BE2C (cell line): ENCODE measurements at regions not wholly inside any gene's neighbourhood (a gene's known extent, or its start where the extent isn't known, plus 50 kb on each side); places are given as distances from the start of the nearest gene placed in this dataset.
A peak's percentile ranks its signal among the peaks of the same experiment; 100 is the strongest.
"Not testable (repeated sequence)": the region's sequence is repeated elsewhere in the genome, so short reads cannot be mapped to it uniquely, and the experiment has no call there.

Experiments
- DNase-seq: peaks from one replicate; pipeline ENCODE4 v3.0.0-alpha.2; 2020
- H3K27me3 ChIP-seq: fragments of 250-450 bp; sonication (Bioruptor Pico); 2 replicates; pipeline ENCODE4 v1.5.1; 2020; ENCODE audit warnings: mild to moderate bottlenecking
- H3K36me3 ChIP-seq: fragments of 250-450 bp; sonication (Bioruptor Pico); 2 replicates; pipeline ENCODE4 v1.5.1; 2020; ENCODE audit warnings: mild to moderate bottlenecking
- H3K4me1 ChIP-seq: fragments of 250-450 bp; sonication (Bioruptor Pico); 2 replicates; pipeline ENCODE4 v1.5.1; 2020
- H3K4me3 ChIP-seq: 2 replicates; pipeline ENCODE4 v1.5.1; 2011; ENCODE audit warnings: low read depth, low read length
- H3K9me3 ChIP-seq: fragments of 250-450 bp; sonication (Bioruptor Pico); 2 replicates; pipeline ENCODE4 v1.5.1; 2020
- TF ChIP-seq, protein P1 (sequence below): IDR thresholded peaks from 2 replicates; pipeline ENCODE4 v1.5.1; 2012; ENCODE audit warnings: mild to moderate bottlenecking, low read depth, low read length

DNA sequence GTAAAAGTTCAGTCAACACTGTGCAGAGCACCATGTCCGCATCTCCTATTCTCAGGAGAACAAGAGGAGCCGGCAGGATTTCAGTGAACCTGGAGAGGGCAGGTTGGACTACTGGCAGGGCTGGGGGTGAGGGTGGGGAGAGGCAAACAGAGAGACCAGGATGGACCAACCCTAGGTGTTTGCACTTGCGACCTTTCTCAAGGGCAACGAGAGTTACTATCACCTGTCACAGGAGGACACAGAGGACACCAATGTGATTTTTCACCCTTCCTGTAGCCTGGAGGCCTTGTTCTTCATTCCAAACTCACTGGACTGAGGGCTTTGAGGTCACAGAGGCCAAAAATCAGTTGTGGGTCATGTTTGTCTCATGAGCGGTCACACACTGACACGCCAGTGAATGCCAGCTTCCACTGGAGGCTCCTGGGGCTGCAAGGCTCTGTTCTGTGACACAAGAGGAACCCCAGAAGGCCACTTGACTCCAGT is 89.5 kb downstream of the CPN2 start:
- 0 out of 2 replicates have a peak, but pooled peaks cover 7% of the 10 kb centered on the region for H3K9me3 ChIP-seq
- TF ChIP-seq, protein P1, sequence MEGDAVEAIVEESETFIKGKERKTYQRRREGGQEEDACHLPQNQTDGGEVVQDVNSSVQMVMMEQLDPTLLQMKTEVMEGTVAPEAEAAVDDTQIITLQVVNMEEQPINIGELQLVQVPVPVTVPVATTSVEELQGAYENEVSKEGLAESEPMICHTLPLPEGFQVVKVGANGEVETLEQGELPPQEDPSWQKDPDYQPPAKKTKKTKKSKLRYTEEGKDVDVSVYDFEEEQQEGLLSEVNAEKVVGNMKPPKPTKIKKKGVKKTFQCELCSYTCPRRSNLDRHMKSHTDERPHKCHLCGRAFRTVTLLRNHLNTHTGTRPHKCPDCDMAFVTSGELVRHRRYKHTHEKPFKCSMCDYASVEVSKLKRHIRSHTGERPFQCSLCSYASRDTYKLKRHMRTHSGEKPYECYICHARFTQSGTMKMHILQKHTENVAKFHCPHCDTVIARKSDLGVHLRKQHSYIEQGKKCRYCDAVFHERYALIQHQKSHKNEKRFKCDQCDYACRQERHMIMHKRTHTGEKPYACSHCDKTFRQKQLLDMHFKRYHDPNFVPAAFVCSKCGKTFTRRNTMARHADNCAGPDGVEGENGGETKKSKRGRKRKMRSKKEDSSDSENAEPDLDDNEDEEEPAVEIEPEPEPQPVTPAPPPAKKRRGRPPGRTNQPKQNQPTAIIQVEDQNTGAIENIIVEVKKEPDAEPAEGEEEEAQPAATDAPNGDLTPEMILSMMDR, result no peak
- no peak overlapping the region for H3K4me3 ChIP-seq
- peaks cover 2% of the 10 kb centered on the region for H3K36me3 ChIP-seq
- H3K4me1 ChIP-seq, result peaks cover 16% of the 10 kb centered on the region
- DNase-seq, result no peak
- no peaks in the 10 kb centered on the region for H3K27me3 ChIP-seq

DNA sequence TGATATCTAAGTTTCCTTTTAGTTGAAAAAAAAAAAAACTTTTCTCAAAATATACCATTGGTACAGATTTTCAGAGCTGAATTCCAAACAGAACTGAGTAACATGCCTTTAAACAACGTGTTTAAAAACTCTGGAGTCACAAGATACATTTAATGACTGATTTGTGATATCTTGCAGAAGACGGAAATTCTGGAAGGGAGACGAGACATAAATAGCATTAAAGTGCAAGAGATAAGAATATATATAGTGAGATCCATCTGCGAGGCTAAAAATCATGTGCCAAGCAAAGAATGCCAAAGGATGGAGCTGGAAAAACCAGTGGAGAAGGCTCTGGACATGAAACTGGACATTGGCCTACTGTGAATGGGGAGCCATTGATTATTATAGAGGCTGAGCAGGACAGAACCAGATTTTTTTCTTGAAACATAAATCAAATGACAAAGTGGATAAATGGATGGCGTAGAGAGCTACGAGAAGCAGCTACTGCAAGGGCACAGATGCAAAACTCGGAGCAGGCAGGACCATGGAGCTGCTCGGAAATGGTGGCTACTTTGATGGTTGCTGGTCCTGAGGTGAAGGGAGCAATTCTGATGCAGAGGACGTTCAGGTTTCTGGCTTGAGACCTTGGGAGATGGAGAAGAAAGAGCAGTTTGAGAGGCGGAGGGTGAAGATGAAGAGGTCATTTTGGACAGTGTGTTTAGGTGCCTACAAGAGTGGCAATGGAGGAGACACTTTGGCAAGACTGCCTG is 88.8 kb downstream of the CPN2 start:
- Histone ChIP-seq H3K4me1 (peaks cover 18% of the 10 kb centered on the region), H3K36me3 (peaks cover 2% of the 10 kb centered on the region), H3K27me3 (no peaks in the 10 kb centered on the region), H3K4me3 (no peak overlapping the region), H3K9me3 (0 out of 2 replicates have a peak, but pooled peaks cover 7% of the 10 kb centered on the region)
- DNase-seq, result no peak
- TF ChIP-seq, protein P1, result no peak

DNA sequence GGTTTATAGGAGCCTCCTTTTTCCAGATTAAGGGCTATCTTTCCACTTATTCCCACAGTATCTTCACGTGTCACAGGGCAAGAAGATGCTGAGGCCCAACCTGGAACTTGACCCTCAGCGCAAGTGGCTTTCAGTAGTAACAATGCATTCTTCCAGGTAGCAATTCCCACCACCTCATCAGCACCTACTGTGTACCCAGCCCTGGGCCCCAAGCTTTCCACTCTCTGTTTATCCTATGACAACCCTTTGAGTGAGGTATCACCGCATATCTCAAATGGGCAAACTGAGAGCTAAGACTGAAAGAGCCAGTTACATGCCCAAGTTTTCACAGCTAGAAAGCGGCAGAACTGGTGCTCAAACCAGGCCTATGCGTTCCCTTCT is 88.2 kb downstream of the CPN2 start:
- DNase-seq, result no peak
- Histone ChIP-seq H3K9me3 (0 out of 2 replicates have a peak, but pooled peaks cover 5% of the 10 kb centered on the region), H3K4me1 (peaks cover 23% of the 10 kb centered on the region), H3K4me3 (no peak overlapping the region), H3K36me3 (peaks cover under 1% of the 10 kb centered on the region), H3K27me3 (no peaks in the 10 kb centered on the region)
- TF ChIP-seq, protein P1, result no peak

DNA sequence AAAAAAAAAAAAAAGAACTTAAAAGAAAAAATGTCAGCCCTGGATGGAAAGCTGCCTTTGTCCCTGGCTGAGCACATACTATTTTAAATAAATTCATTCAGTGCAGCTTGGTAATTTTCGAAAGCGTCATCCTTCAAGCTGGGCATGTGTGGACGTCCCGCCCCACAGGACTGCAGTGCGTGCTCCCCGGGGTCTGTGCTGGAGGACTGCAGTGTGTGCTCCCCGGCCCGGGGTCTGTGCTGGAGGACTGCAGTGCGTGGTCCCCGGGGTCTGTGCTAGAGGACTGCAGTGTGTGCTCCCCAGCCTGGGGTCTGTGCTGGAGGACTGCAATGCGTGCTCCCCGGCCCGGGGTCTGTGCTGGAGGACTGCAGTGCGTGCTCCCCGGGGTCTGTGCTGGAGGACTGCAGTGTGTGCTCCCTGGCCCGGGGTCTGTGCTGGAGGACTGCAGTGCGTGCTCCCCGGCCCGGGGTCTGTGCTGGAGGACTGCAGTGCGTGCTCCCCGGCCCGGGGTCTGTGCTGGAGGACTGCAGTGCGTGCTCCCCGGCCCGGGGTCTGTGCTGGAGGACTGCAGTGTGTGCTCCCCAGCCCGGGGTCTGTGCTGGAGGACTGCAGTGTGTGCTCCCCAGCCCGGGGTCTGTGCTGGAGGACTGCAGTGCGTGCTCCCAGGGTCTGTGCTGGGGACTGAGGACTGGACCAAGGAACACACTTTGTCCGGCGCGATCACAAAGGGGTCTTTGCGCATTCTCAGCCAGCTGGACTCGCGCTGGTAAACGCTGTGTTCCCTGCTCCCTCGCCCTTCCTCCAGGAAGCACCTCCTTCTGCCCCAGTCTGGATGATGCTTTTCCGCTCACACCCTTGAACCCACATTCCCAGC is 86.3 kb downstream of the CPN2 start:
- H3K4me3 ChIP-seq, H3K27me3 ChIP-seq, DNase-seq, H3K36me3 ChIP-seq, H3K9me3 ChIP-seq: not testable (repeated sequence)
- peaks cover 25% of the 10 kb centered on the region for H3K4me1 ChIP-seq

DNA sequence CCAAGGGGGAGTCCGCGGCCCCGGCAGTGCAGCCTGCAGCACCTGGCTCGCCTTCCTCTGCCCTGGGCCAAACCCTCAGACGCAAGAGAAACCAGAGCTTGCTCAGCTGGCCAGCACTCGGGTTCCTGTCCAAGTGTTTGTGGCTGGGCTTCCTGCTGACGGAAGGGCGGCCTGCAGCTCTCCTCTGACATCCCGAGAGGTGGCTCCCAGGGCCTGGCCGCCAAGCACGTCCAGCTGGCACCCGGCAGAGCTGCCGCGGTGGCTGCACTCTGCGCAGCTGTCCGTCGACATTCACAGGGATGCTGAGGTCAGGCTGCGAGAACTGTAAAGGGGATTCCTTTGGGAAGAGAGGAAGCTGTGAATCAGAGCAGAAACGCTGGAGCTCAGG is 85.6 kb downstream of the CPN2 start:
- peak; percentile 73 for DNase-seq
- H3K9me3 ChIP-seq, result no peaks in the 10 kb centered on the region
- H3K4me3 ChIP-seq, result no peak overlapping the region
- H3K36me3 ChIP-seq, result no peaks in the 10 kb centered on the region
- TF ChIP-seq, protein P1, result no peak
- no peaks in the 10 kb centered on the region for H3K27me3 ChIP-seq
- peaks cover 29% of the 10 kb centered on the region for H3K4me1 ChIP-seq

DNA sequence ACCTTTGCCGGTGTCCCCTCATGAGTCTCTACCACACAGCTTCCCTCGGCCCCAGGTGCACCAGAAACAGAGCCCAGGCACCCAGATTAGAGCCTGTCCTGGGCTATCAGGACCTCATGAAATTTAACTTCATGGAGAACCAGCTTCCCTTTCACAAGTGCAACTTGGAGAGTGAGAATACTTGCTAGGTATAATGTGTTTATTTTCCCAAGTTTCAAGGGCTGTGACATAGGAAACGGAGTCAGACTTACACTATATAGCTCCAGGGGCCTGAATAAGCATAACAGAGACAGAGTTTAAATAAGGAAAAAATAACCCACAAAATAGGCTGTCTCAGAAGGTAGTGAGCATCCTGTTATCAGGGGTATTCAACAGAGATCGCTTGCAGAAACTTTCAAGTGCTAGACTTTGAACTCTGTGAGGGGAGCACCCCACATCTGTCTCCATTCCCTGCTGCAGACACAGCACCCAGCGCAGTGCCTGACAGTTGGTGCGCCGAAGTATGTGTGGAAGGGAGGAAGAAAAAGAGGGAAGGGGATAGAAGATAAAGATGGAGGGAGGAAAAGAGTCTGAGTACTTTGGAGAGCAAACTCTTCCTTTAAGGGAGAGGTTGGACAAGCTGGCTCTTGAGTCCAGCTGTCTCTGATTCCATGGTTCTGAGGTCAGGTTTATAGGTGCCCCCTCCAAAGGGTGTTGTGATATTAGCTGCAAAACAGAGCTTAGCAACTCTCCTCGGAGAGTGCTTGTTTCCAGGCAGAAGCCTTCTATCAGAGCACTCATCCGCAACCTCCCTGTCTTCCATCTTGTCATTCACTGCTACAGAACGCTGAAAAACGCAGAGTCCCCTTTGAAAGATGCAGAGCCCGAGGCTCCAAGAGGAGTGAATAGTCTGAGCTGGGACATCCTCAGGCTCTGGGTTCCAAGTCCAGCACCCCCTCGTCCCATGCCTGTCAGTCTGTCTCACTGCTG is 84.8 kb downstream of the CPN2 start:
- H3K4me3 ChIP-seq, result no peak overlapping the region
- no peaks in the 10 kb centered on the region for H3K27me3 ChIP-seq
- TF ChIP-seq, protein P1, result no peak
- DNase-seq, result no peak
- no peaks in the 10 kb centered on the region for H3K36me3 ChIP-seq
- no peaks in the 10 kb centered on the region for H3K9me3 ChIP-seq
- H3K4me1 ChIP-seq, result peaks cover 35% of the 10 kb centered on the region
